GM12892 (cell line): ENCODE measurements at regions not wholly inside any gene's neighbourhood (a gene's known extent, or its start where the extent isn't known, plus 50 kb on each side); places are given as distances from the start of the nearest gene placed in this dataset.

Source experiments
- DNase-seq: peaks from one replicate; pipeline ENCODE4 v3.0.0; 2011; ENCODE audit not compliant: insufficient read length
- FAIRE-seq: peaks from 2 replicates; lab custom pipeline; 2011; peaks lifted over from hg19 to GRCh38; lab: Jason Lieb, UNC
- POLR2A ChIP-seq: IDR thresholded peaks from 2 replicates; pipeline ENCODE4 v1.6.1; 2011; ENCODE audit warnings: low read depth, low read length, control low read depth
- POLR2AphosphoS5 ChIP-seq: IDR thresholded peaks from 2 replicates; pipeline ENCODE4 v1.6.1; 2011; ENCODE audit warnings: low read depth, low read length, control low read depth
- TAF1 ChIP-seq: IDR thresholded peaks from 2 replicates; pipeline ENCODE4 v1.6.1; 2011; ENCODE audit warnings: low read depth, mild to moderate bottlenecking, control low read depth, low read length, borderline replicate concordance

DNA sequence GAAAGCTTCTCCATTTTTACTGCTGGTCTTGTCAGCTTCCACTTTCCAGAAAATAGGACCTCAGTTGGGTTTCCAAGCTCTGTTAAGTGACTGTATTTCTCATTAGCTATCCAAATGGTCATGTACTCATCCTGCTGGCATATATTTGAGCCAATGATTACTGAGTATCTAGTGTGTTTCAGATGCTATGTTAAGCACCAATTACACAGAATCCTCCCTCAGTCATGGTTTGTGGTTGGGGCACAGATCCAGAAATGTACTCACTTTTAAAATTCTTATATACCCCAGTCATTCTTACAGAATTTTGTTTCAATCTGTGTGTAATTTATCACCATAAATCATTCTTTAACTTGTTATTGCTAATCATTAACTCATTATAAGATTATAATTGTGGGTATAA, 362.3 kb upstream of the MTPN start:
- FAIRE-seq (no peak), DNase-seq (no peak)
- TF ChIP-seq POLR2A = no peak
- TF ChIP-seq TAF1 = no peak
- no peak for TF ChIP-seq POLR2AphosphoS5

- no peak for TF ChIP-seq POLR2AphosphoS5
- no peak for TF ChIP-seq TAF1
- TF ChIP-seq POLR2A = no peak
- DNase-seq (no peak), FAIRE-seq (no peak)
These were observed 359.8 kb upstream of the MTPN start for GRCh38 chr7:136336932-136337331.

DNA sequence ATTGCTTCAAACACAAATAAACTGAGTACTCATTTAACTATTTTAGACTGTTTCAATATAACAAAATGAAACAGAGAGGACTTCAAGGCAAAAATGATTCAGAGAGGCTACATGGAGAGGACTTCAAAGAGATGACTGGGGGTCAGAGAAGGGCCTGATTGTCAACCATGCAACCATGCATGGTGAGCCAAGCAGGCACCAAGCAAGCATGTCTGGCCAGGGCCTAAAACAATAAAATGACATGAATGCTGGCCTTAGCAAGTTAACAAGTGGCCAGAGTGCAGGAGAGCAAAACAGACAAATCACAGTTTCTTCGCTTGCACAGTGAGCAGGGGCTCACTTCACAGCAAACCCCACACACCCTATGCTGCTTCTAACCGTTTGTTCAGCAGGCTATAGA, 356.5 kb upstream of the MTPN start:
- DNase-seq (no peak), FAIRE-seq (no peak)
- TF ChIP-seq TAF1 = no peak

GRCh38 chr7:136326045-136326609, 349.0 kb upstream of the MTPN start:
- FAIRE-seq (no peak), DNase-seq (no peak)
- no peak for TF ChIP-seq POLR2AphosphoS5
- no peak for TF ChIP-seq POLR2A
- TF ChIP-seq TAF1 = no peak

DNA sequence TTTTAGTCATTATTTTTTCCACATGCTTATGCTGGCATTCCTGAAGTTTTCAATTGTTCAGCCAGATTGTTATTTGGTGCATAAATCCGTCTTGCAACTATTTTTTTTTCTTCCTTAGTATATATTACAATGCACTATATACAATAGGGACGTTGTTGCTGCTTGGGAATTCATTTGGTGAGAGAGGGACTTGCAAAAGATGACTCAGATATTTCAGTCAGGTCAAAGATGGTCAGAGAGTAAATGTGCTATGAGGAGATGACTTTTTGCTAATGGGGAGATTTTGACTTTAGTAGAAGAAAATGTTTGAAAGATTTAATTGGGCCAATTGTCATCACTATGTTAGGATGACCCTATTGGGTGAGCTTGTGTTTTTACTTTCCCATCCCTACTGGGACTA, 348.4 kb upstream of the MTPN start:
- TF ChIP-seq TAF1 (no peak), POLR2AphosphoS5 (no peak), POLR2A (no peak)
- DNase-seq (no peak), FAIRE-seq (no peak)

- DNase-seq (no peak), FAIRE-seq (no peak)
- TF ChIP-seq POLR2AphosphoS5 = no peak
- TF ChIP-seq POLR2A = no peak
- TF ChIP-seq TAF1 = no peak
These were observed 347.9 kb upstream of the MTPN start for GRCh38 chr7:136325027-136325426.

- FAIRE-seq (no peak), DNase-seq (no peak)
- no peak for TF ChIP-seq TAF1
- TF ChIP-seq POLR2AphosphoS5 = no peak
- no peak for TF ChIP-seq POLR2A
These were observed 347.0 kb upstream of the MTPN start for GRCh38 chr7:136324073-136324704.

- DNase-seq (no peak), FAIRE-seq (no peak)
- TF ChIP-seq POLR2AphosphoS5 (no peak), TAF1 (no peak), POLR2A (no peak)
These were observed 335.4 kb upstream of the MTPN start for GRCh38 chr7:136312592-136312991.

GRCh38 chr7:136309407-136309806, 332.2 kb upstream of the MTPN start:
- no peak for FAIRE-seq
- no peak for DNase-seq
- TF ChIP-seq TAF1 (no peak), POLR2A (no peak), POLR2AphosphoS5 (no peak)

GRCh38 chr7:136308230-136308629, 331.1 kb upstream of the MTPN start:
- DNase-seq = no peak
- TF ChIP-seq TAF1 (no peak), POLR2A (no peak), POLR2AphosphoS5 (no peak)
- no peak for FAIRE-seq

DNA sequence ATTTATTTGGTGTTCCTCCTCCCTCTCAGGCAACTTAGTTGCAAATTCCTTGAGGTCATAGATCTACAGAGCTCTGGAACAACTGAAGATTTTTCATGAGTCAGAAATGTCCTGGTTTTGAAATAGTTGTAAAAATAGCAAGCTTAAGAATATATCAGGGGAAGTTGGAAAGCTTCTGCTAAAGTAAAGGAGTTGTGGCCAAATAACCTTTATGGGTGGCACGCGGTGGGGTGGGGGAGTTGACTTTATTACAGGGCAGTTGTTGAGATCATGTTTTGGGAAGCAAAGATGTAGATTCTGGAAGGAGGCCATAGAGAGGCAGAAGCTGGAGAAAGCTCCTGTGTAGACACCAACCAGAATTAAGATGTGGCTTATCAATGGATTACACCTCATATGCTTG, 326.0 kb upstream of the MTPN start:
- no peak for TF ChIP-seq POLR2A
- TF ChIP-seq TAF1 = no peak
- no peak for TF ChIP-seq POLR2AphosphoS5
- FAIRE-seq = no peak

GRCh38 chr7:136302049-136302448, 324.9 kb upstream of the MTPN start:
- TF ChIP-seq POLR2A = no peak
- no peak for TF ChIP-seq TAF1
- no peak for TF ChIP-seq POLR2AphosphoS5

More for the DNA sequence above, 326.0 kb upstream of the MTPN start:
- DNase-seq = no peak

GRCh38 chr7:136294977-136295376, 317.8 kb upstream of the MTPN start:
- no peak for FAIRE-seq
- TF ChIP-seq POLR2A = no peak
- TF ChIP-seq TAF1 = no peak
- no peak for TF ChIP-seq POLR2AphosphoS5
- no peak for DNase-seq

More at GRCh38 chr7:136302049-136302448, 324.9 kb upstream of the MTPN start:
- FAIRE-seq (no peak), DNase-seq (no peak)
